Right atrium auricular region (tissue), 2 donors: ENCODE measurements at regions not wholly inside any gene's neighbourhood (a gene's known extent, or its start where the extent isn't known, plus 50 kb on each side); places are given as distances from the start of the nearest gene placed in this dataset.

Experiments
- DNase-seq: peaks from one replicate; pipeline ENCODE4 v3.0.0-alpha.2; 2019; ENCODE audit warnings: low spot score
- H3K27ac ChIP-seq, 2 donors: fragments of 200-600 bp; sonication (generic); 1 replicate in 1 of 2; 2 replicates in 1 of 2; pipeline ENCODE4 v1.5.1; 2016 to 2019
- H3K27me3 ChIP-seq, 2 donors: fragments of 200-600 bp; sonication (generic); one replicate each; pipeline versions ENCODE4 v1.5.1 to v1.6.0; 2017 to 2019
- H3K36me3 ChIP-seq: fragments of 200-600 bp; sonication (generic); one replicate; pipeline ENCODE4 v1.5.1; 2016
- H3K4me1 ChIP-seq, 2 donors: fragments of 200-600 bp; sonication (generic); one replicate each; pipeline versions ENCODE4 v1.5.1 to v1.6.0; 2017 to 2019
- H3K4me3 ChIP-seq, 2 donors: fragments of 200-600 bp; sonication (generic); 1 replicate in 1 of 2; 2 replicates in 1 of 2; pipeline ENCODE4 v1.5.1; 2017 to 2019; ENCODE audit warnings: mild to moderate bottlenecking in 1 of 2, moderate library complexity in 1 of 2
- H3K9me3 ChIP-seq, 2 donors: fragments of 200-600 bp; sonication (generic); one replicate each; pipeline ENCODE4 v1.5.1; 2019
- TF ChIP-seq, protein P1 (sequence below), 2 donors: fragments of 200-600 bp; sonication (generic); IDR thresholded peaks; one replicate each; pipeline ENCODE4 v1.5.1; 2019; ENCODE audit warnings: antibody characterized with exemption in 2 of 2

GRCh38 chr14:45308745-45309397 lies 55.9 kb upstream of the MIS18BP1 start:
- H3K4me1 ChIP-seq: no peaks in the 10 kb centered on the region
- no peak overlapping the region for H3K27ac ChIP-seq
- no peak for DNase-seq
- no peak overlapping the region for H3K4me3 ChIP-seq
- no peaks in the 10 kb centered on the region for H3K36me3 ChIP-seq
- H3K27me3 ChIP-seq: no peaks in the 10 kb centered on the region
- TF ChIP-seq, protein P1, sequence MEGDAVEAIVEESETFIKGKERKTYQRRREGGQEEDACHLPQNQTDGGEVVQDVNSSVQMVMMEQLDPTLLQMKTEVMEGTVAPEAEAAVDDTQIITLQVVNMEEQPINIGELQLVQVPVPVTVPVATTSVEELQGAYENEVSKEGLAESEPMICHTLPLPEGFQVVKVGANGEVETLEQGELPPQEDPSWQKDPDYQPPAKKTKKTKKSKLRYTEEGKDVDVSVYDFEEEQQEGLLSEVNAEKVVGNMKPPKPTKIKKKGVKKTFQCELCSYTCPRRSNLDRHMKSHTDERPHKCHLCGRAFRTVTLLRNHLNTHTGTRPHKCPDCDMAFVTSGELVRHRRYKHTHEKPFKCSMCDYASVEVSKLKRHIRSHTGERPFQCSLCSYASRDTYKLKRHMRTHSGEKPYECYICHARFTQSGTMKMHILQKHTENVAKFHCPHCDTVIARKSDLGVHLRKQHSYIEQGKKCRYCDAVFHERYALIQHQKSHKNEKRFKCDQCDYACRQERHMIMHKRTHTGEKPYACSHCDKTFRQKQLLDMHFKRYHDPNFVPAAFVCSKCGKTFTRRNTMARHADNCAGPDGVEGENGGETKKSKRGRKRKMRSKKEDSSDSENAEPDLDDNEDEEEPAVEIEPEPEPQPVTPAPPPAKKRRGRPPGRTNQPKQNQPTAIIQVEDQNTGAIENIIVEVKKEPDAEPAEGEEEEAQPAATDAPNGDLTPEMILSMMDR (IDR thresholded peaks at IDR 0.05): no peak
- H3K9me3 ChIP-seq: peaks cover 0 to 11% of the 10 kb centered on the region in 2 donors
